MG63 (cell line): ENCODE measurements at regions not wholly inside any gene's neighbourhood (a gene's known extent, or its start where the extent isn't known, plus 50 kb on each side); places are given as distances from the start of the nearest gene placed in this dataset.

Source experiments
- DNase-seq: peaks from one replicate; pipeline ENCODE4 v3.0.0-alpha.2; 2020
- H3K27me3 ChIP-seq: fragments of 250-450 bp; sonication (Bioruptor Pico); 2 replicates; pipeline ENCODE4 v1.5.1; 2020; ENCODE audit warnings: mild to moderate bottlenecking, moderate library complexity
- H3K36me3 ChIP-seq: fragments of 250-450 bp; sonication (Bioruptor Pico); 2 replicates; pipeline ENCODE4 v1.5.1; 2020; ENCODE audit warnings: mild to moderate bottlenecking, moderate library complexity
- H3K4me3 ChIP-seq: fragments of 250-450 bp; sonication (Bioruptor Pico); 2 replicates; pipeline ENCODE4 v1.5.1; 2020; ENCODE audit warnings: mild to moderate bottlenecking, moderate library complexity
- H3K9me3 ChIP-seq: fragments of 250-450 bp; sonication (Bioruptor Pico); 2 replicates; pipeline ENCODE4 v1.5.1; 2020; ENCODE audit warnings: mild to moderate bottlenecking, moderate library complexity

- Histone ChIP-seq H3K27me3 (no peaks in the 10 kb centered on the region), H3K36me3 (no peaks in the 10 kb centered on the region), H3K4me3 (no peak overlapping the region), H3K9me3 (no peaks in the 10 kb centered on the region)
- DNase-seq = no peak
Observed at GRCh38 chr10:128215733-128216132, 89.5 kb upstream of the MKI67 start.

GRCh38 chr10:128217136-128217535, 90.9 kb upstream of the MKI67 start:
- no peaks in the 10 kb centered on the region for H3K36me3 ChIP-seq
- H3K4me3 ChIP-seq = no peak overlapping the region
- H3K9me3 ChIP-seq = no peaks in the 10 kb centered on the region
- H3K27me3 ChIP-seq = no peaks in the 10 kb centered on the region
- DNase-seq = no peak

DNA sequence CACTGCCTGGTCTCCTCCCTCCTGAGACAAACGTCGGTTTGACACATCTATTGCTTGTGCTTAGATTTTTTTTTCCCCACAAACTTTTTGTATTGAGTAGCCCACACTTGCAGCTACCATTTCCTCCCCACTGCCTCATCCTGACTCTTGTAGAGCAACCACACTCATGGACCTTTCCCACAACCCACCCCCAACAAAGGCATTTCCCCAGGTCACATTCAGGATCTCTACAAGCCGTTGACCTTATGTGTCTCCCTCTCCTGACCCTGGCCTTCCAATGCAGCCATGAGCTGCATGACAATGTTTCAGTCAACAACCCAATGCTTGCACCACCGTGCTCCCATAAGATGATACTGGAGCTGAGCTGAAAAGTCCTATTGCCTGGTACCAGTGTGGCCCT, 91.9 kb upstream of the MKI67 start:
- H3K9me3 ChIP-seq = no peaks in the 10 kb centered on the region
- H3K36me3 ChIP-seq = no peaks in the 10 kb centered on the region
- no peak overlapping the region for H3K4me3 ChIP-seq
- H3K27me3 ChIP-seq = no peaks in the 10 kb centered on the region
- no peak for DNase-seq

DNA sequence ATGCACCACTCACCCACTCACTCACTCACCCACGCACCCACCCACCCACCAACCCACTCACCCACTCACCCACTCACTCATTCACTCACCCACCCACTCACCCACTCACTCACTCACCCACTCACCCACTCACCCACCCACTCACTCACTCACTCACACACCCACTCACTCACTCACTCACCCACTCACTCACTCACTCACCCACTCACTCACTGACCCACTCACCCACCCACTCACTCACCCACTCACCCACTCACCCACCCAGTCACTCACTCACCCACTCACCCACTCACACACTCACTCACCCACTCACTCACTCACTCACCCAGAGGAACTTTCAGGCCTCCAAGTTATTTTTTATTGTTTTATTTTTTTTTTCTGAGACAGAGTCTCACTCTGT, 93.1 kb upstream of the MKI67 start:
- DNase-seq = no peak
- H3K4me3 ChIP-seq = no peak overlapping the region
- H3K36me3 ChIP-seq = no peaks in the 10 kb centered on the region
- no peaks in the 10 kb centered on the region for H3K9me3 ChIP-seq
- no peaks in the 10 kb centered on the region for H3K27me3 ChIP-seq

- no peak overlapping the region for H3K4me3 ChIP-seq
- no peaks in the 10 kb centered on the region for H3K27me3 ChIP-seq
- DNase-seq = no peak
- H3K9me3 ChIP-seq = no peaks in the 10 kb centered on the region
- no peaks in the 10 kb centered on the region for H3K36me3 ChIP-seq
Observed at GRCh38 chr10:128220021-128220420, 93.8 kb upstream of the MKI67 start.

GRCh38 chr10:128221117-128221516, 94.9 kb upstream of the MKI67 start:
- no peaks in the 10 kb centered on the region for H3K9me3 ChIP-seq
- DNase-seq = no peak
- H3K36me3 ChIP-seq = no peaks in the 10 kb centered on the region
- no peak overlapping the region for H3K4me3 ChIP-seq
- H3K27me3 ChIP-seq = no peaks in the 10 kb centered on the region

DNA sequence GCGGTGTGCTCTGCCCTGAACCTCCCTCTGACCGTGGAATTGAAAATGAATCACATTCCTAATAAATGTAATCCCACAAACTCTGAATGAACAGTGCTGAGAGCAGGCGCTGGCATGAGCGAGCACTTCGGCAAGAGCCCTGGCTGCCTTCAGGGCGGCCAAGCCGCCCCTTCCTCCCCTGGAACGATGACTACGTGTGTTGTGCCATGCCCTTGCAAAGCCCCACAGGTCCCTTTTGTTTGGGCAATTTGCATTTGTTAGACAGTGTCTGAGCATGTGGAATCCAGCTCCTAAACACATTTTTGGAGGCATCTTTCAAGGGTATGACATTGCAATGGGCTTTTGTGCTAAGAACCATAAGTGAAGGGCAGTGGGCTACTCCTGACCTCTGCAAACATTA, 95.6 kb upstream of the MKI67 start:
- Histone ChIP-seq H3K27me3 (no peaks in the 10 kb centered on the region), H3K4me3 (no peak overlapping the region), H3K36me3 (no peaks in the 10 kb centered on the region), H3K9me3 (no peaks in the 10 kb centered on the region)
- no peak for DNase-seq

- H3K36me3 ChIP-seq = no peaks in the 10 kb centered on the region
- H3K9me3 ChIP-seq = no peaks in the 10 kb centered on the region
- DNase-seq = no peak
- no peak overlapping the region for H3K4me3 ChIP-seq
- no peaks in the 10 kb centered on the region for H3K27me3 ChIP-seq
Observed at GRCh38 chr10:128222332-128222849, 96.2 kb upstream of the MKI67 start.

GRCh38 chr10:128230401-128230800, 104.2 kb upstream of the MKI67 start:
- no peak for DNase-seq
- no peaks in the 10 kb centered on the region for H3K9me3 ChIP-seq
- H3K4me3 ChIP-seq = no peak overlapping the region
- H3K36me3 ChIP-seq = no peaks in the 10 kb centered on the region
- peaks cover 8% of the 10 kb centered on the region for H3K27me3 ChIP-seq

- DNase-seq = no peak
- Histone ChIP-seq H3K9me3 (no peaks in the 10 kb centered on the region), H3K4me3 (no peak overlapping the region), H3K36me3 (no peaks in the 10 kb centered on the region), H3K27me3 (peaks cover 5% of the 10 kb centered on the region)
Observed at GRCh38 chr10:128233422-128233821, 107.2 kb upstream of the MKI67 start.

DNA sequence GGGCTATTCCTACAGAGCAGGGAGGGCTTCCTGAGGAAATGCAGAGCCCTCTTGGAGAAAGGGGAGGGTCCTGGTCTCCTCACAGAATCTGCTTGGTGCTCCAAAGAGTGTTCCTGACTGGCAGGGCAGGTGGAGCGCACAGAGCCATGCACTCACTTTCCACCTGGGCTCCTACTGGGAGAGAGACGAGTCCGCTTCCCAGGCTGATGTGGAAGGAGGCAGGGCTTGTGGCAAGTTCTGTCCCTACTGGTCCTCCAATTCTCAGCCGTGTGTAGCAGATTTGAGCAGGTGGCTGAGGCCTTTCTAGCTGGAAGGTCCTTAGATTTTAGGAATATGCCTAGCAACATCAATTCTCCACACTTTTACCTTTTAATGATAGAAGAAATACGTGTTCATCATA, 111.5 kb upstream of the MKI67 start:
- Histone ChIP-seq H3K9me3 (no peaks in the 10 kb centered on the region), H3K36me3 (no peaks in the 10 kb centered on the region), H3K27me3 (no peaks in the 10 kb centered on the region), H3K4me3 (no peak overlapping the region)
- DNase-seq = no peak

DNA sequence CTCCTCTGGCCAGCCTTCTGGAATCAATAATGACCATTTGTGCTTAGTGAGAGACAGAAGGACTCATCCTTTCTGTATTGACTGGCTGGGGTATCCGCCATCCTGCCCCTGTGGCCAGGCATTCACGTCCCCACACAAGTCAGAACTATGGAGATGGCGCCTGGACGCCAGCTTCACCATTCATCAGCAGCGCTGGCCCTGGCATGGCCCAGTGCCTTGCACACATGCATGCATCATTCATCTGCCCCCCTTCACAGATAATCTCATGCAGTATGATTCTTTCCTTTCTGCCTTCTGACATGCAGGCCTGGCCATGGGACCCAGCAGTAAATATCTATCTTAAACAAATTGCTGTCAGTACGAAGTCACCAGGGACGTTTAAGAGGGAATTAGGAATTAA, 114.8 kb upstream of the MKI67 start:
- no peak for DNase-seq
- Histone ChIP-seq H3K4me3 (no peak overlapping the region), H3K27me3 (no peaks in the 10 kb centered on the region), H3K9me3 (no peaks in the 10 kb centered on the region), H3K36me3 (no peaks in the 10 kb centered on the region)

GRCh38 chr10:128242641-128243040, 116.4 kb upstream of the MKI67 start:
- DNase-seq = peak; percentile 34
- H3K9me3 ChIP-seq = no peaks in the 10 kb centered on the region

GRCh38 chr10:128245026-128245425, 118.8 kb upstream of the MKI67 start:
- Histone ChIP-seq H3K4me3 (no peak overlapping the region), H3K27me3 (no peaks in the 10 kb centered on the region), H3K9me3 (no peaks in the 10 kb centered on the region), H3K36me3 (no peaks in the 10 kb centered on the region)
- DNase-seq = no peak

More at GRCh38 chr10:128242641-128243040, 116.4 kb upstream of the MKI67 start:
- no peak overlapping the region for H3K4me3 ChIP-seq
- no peaks in the 10 kb centered on the region for H3K27me3 ChIP-seq
- H3K36me3 ChIP-seq = no peaks in the 10 kb centered on the region

- DNase-seq = no peak
- Histone ChIP-seq H3K9me3 (no peaks in the 10 kb centered on the region), H3K36me3 (no peaks in the 10 kb centered on the region), H3K4me3 (no peak overlapping the region), H3K27me3 (no peaks in the 10 kb centered on the region)
Observed at GRCh38 chr10:128247576-128247975, 121.4 kb upstream of the MKI67 start.

DNA sequence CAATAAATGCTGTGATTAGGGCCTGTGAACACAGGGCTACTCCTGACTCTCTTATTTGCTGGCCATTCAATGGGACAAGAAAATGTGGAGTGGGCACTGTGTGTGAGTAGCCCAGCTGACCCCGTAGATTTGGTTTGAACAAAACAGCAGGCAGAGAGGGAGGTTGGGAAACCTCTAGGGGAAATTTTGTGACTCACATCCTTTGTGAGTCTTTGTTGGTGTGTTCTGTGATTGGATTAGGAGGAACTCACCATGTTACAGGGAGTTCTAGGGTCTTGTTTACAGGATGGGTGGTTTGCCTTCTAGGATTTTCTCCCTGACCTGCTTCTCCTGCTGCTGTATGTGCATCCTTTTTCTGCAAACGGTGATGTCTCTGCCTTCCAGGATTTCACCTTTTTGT, 128.3 kb upstream of the MKI67 start:
- no peaks in the 10 kb centered on the region for H3K9me3 ChIP-seq
- no peaks in the 10 kb centered on the region for H3K27me3 ChIP-seq
- H3K4me3 ChIP-seq = no peak overlapping the region
- no peak for DNase-seq
- H3K36me3 ChIP-seq = no peaks in the 10 kb centered on the region

GRCh38 chr10:128257428-128257827, 131.2 kb upstream of the MKI67 start:
- H3K36me3 ChIP-seq = no peaks in the 10 kb centered on the region
- no peak for DNase-seq

GRCh38 chr10:128258421-128258976, 132.3 kb upstream of the MKI67 start:
- no peak overlapping the region for H3K4me3 ChIP-seq
- H3K36me3 ChIP-seq = no peaks in the 10 kb centered on the region
- DNase-seq = no peak
- H3K27me3 ChIP-seq = no peaks in the 10 kb centered on the region
- no peaks in the 10 kb centered on the region for H3K9me3 ChIP-seq

More at GRCh38 chr10:128257428-128257827, 131.2 kb upstream of the MKI67 start:
- no peak overlapping the region for H3K4me3 ChIP-seq
- no peaks in the 10 kb centered on the region for H3K27me3 ChIP-seq
- H3K9me3 ChIP-seq = no peaks in the 10 kb centered on the region
